ENCODE measurements at regions not wholly inside any gene's neighbourhood (a gene's known extent, or its start where the extent isn't known, plus 50 kb on each side); places are given as distances from the start of the nearest gene placed in this dataset.

GRCh38 chr2:129781749-129782632 lies 197.5 kb upstream of the RAB6C start:
- H3K27me3 ChIP-seq (replicated peaks; ENCODE audit: insufficient read depth, low read depth, low read length, poor library complexity), result peaks cover 5% of the 10 kb centered on the region
- ChIA-PET CTCF (no interaction called here), POLR2A (ENCODE audit: low non-redundant PET) (no interaction called here)
- H3K27ac ChIP-seq (ENCODE audit: low read depth, low read length, poor library complexity, severe bottlenecking), result no peak overlapping the region
- intact Hi-C loops (cut with micrococcal nuclease; ENCODE audit: unreplicated experiment), result no loop called here
- no peaks in the 10 kb centered on the region for H3K9me3 ChIP-seq (ENCODE audit: low read depth, low read length, poor library complexity, severe bottlenecking)
- no peaks in the 10 kb centered on the region for H3K36me3 ChIP-seq (ENCODE audit: insufficient read depth, low read length, poor library complexity, severe bottlenecking)
- H3K4me1 ChIP-seq (ENCODE audit: insufficient read depth, low read length, poor library complexity, severe bottlenecking), result peaks cover 28% of the 10 kb centered on the region
- no peak overlapping the region for H3K4me3 ChIP-seq (ENCODE audit: low read depth, low read length, poor library complexity, severe bottlenecking)
- no peak for DNase-seq (ENCODE audit: low spot score)
- no TSS peak for BruUV-seq (replicated peaks)
- TF ChIP-seq CTCF (conservative IDR thresholded peaks at IDR 0.05; ENCODE audit: low read depth, low read length) (no peak), EZH2 (IDR thresholded peaks at IDR 0.05; ENCODE audit: borderline replicate concordance, low read depth, low read length, poor library complexity, severe bottlenecking) (no peak)

- H3K27ac ChIP-seq (ENCODE audit: low read depth, low read length, poor library complexity, severe bottlenecking), result no peak overlapping the region
- H3K27me3 ChIP-seq (replicated peaks; ENCODE audit: insufficient read depth, low read depth, low read length, poor library complexity), result peaks cover 5% of the 10 kb centered on the region
- CTCF ChIA-PET, result no interaction called here
- H3K36me3 ChIP-seq (ENCODE audit: insufficient read depth, low read length, poor library complexity, severe bottlenecking), result no peaks in the 10 kb centered on the region
- H3K9me3 ChIP-seq (ENCODE audit: low read depth, low read length, poor library complexity, severe bottlenecking), result no peaks in the 10 kb centered on the region
- intact Hi-C loops (cut with micrococcal nuclease; ENCODE audit: unreplicated experiment), result no loop called here
- BruUV-seq (replicated peaks), result no TSS peak
- POLR2A ChIA-PET (ENCODE audit: low non-redundant PET), result no interaction called here
- H3K4me3 ChIP-seq (ENCODE audit: low read depth, low read length, poor library complexity, severe bottlenecking), result no peak overlapping the region
- peaks cover 28% of the 10 kb centered on the region for H3K4me1 ChIP-seq (ENCODE audit: insufficient read depth, low read length, poor library complexity, severe bottlenecking)
- DNase-seq (ENCODE audit: low spot score), result no peak
- TF ChIP-seq CTCF (conservative IDR thresholded peaks at IDR 0.05; ENCODE audit: low read depth, low read length), result no peak
- no peak for TF ChIP-seq EZH2 (IDR thresholded peaks at IDR 0.05; ENCODE audit: borderline replicate concordance, low read depth, low read length, poor library complexity, severe bottlenecking)
These were observed 196.9 kb upstream of the RAB6C start for GRCh38 chr2:129782633-129782990.

- peaks cover 18% of the 10 kb centered on the region for H3K4me1 ChIP-seq (ENCODE audit: insufficient read depth, low read length, poor library complexity, severe bottlenecking)
- H3K4me3 ChIP-seq (ENCODE audit: low read depth, low read length, poor library complexity, severe bottlenecking), result no peak overlapping the region
- no peaks in the 10 kb centered on the region for H3K36me3 ChIP-seq (ENCODE audit: insufficient read depth, low read length, poor library complexity, severe bottlenecking)
- ChIA-PET CTCF (no interaction called here), POLR2A (ENCODE audit: low non-redundant PET) (no interaction called here)
- no TSS peak for BruUV-seq (replicated peaks)
- H3K9me3 ChIP-seq (ENCODE audit: low read depth, low read length, poor library complexity, severe bottlenecking), result no peaks in the 10 kb centered on the region
- TF ChIP-seq EZH2 (IDR thresholded peaks at IDR 0.05; ENCODE audit: borderline replicate concordance, low read depth, low read length, poor library complexity, severe bottlenecking) (no peak), CTCF (conservative IDR thresholded peaks at IDR 0.05; ENCODE audit: low read depth, low read length) (no peak)
- peaks cover 5% of the 10 kb centered on the region for H3K27me3 ChIP-seq (replicated peaks; ENCODE audit: insufficient read depth, low read depth, low read length, poor library complexity)
- intact Hi-C loops (cut with micrococcal nuclease; ENCODE audit: unreplicated experiment), result no loop called here
- DNase-seq (ENCODE audit: low spot score), result no peak
- no peak overlapping the region for H3K27ac ChIP-seq (ENCODE audit: low read depth, low read length, poor library complexity, severe bottlenecking)
These were observed 195.0 kb upstream of the RAB6C start for GRCh38 chr2:129784486-129784885.

Data from A673 (cell line).